PFSK-1 (cell line): ENCODE measurements at regions not wholly inside any gene's neighbourhood (a gene's known extent, or its start where the extent isn't known, plus 50 kb on each side); places are given as distances from the start of the nearest gene placed in this dataset.

Experiments
- FOXP2 ChIP-seq: optimal IDR thresholded peaks from 2 replicates; pipeline ENCODE3; 2011; ENCODE audit warnings: borderline replicate concordance, control low read depth, inconsistent platforms; ENCODE audit not compliant: insufficient read depth; ENCODE audit errors: extremely low read length, extremely low read depth
- POLR2AphosphoS5 ChIP-seq: IDR thresholded peaks from 2 replicates; pipeline ENCODE4 v1.6.1; 2012; ENCODE audit warnings: low read depth, mild to moderate bottlenecking, control low read depth, low read length, moderate library complexity
- REST ChIP-seq, 2 experiments: IDR thresholded peaks; 2 replicates each; pipeline versions ENCODE4 v1.6.1 to v1.8.0; 2011 to 2012; ENCODE audit warnings: low read depth in 2 of 2, low read length in 2 of 2, control low read depth in 1 of 2, inconsistent platforms in 1 of 2, mild to moderate bottlenecking in 1 of 2, moderate library complexity in 1 of 2; ENCODE audit not compliant: insufficient read depth in 1 of 2
- SIN3A ChIP-seq: IDR thresholded peaks from 2 replicates; pipeline ENCODE4 v1.6.1; 2012; ENCODE audit warnings: mild to moderate bottlenecking, low read length, moderate library complexity, borderline replicate concordance; ENCODE audit not compliant: insufficient read depth
- TAF1 ChIP-seq: IDR thresholded peaks from 2 replicates; pipeline ENCODE4 v1.6.1; 2012; ENCODE audit warnings: low read length, control low read depth, borderline replicate concordance; ENCODE audit not compliant: insufficient read depth

GRCh38 chr20:12353842-12354241 is 436.1 kb downstream of the BTBD3 start:
- TF ChIP-seq POLR2AphosphoS5 = no peak
- TF ChIP-seq FOXP2 = no peak
- no peak for TF ChIP-seq SIN3A
- no peak for TF ChIP-seq REST (IDR thresholded peaks at IDR 0.05; ENCODE audit: insufficient read depth in 1 of 2, low read depth in 2 of 2, low read length in 2 of 2)
- no peak for TF ChIP-seq TAF1

DNA sequence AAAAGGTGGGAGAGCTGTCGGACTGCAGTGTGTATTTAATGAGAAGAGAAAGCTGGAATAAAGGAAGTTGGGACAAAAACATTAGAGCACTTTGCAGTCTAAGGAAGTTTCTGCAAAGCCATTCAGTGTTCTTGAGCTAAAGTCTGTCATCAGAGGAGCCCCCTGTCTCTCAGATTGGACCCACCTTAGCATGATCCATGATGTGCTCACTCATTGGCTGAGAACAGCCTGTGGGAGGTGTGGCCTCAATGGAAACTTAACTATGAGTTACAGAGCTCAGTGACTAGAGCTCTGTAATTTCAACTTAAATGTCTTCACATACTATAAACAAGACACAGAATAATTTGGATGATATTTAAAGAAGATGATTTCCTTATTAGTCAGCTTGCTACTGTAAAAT is 437.0 kb downstream of the BTBD3 start:
- TF ChIP-seq FOXP2 = no peak
- TF ChIP-seq POLR2AphosphoS5 = no peak
- TF ChIP-seq REST (IDR thresholded peaks at IDR 0.05; ENCODE audit: insufficient read depth in 1 of 2, low read depth in 2 of 2, low read length in 2 of 2) = no peak
- TF ChIP-seq SIN3A = no peak
- no peak for TF ChIP-seq TAF1

DNA sequence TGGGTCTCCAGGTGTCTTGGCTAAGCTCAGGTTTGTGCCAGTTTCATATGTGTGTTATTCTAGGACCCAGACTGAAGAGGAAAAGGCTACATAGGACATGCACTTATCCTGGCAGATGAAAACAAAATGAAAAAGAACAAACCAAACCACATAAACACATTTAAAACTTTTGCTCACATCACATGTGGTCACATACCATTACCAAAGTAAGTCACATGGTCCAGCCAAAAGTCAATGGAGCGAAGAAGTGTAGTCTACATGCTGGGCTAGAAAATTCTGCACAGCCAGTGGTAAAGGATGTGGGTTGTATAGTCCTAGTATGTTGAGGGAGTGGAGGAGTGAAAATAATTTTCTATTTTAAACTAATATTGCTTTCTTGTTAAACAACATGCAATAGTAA is 437.5 kb downstream of the BTBD3 start:
- TF ChIP-seq TAF1 (no peak), REST (IDR thresholded peaks at IDR 0.05; ENCODE audit: insufficient read depth in 1 of 2, low read depth in 2 of 2, low read length in 2 of 2) (no peak), POLR2AphosphoS5 (no peak), FOXP2 (no peak), SIN3A (no peak)

GRCh38 chr20:12358006-12358654 is 440.4 kb downstream of the BTBD3 start:
- no peak for TF ChIP-seq REST (IDR thresholded peaks at IDR 0.05; ENCODE audit: insufficient read depth in 1 of 2, low read depth in 2 of 2, low read length in 2 of 2)
- TF ChIP-seq TAF1 = no peak
- TF ChIP-seq POLR2AphosphoS5 = no peak

DNA sequence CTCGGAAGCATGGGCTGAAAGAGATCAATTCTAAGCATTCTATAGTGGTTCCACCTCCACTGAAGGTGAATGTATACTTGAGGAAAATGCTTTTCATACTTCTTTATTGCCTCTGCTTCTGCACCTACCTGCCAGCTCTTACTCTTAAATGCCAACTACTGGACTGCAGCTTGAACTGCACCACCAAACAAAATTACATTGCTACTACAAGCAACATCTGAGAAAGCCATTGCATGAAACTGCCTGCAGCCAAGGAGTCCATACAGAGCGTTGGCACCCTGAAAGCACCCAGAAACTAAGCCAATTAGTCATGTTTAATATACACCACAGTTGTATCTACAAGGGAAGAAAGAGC is 440.9 kb downstream of the BTBD3 start:
- TF ChIP-seq TAF1 (no peak), SIN3A (no peak), REST (IDR thresholded peaks at IDR 0.05; ENCODE audit: insufficient read depth in 1 of 2, low read depth in 2 of 2, low read length in 2 of 2) (no peak), FOXP2 (no peak), POLR2AphosphoS5 (no peak)
